ENCODE measurements at regions not wholly inside any gene's neighbourhood (a gene's known extent, or its start where the extent isn't known, plus 50 kb on each side); places are given as distances from the start of the nearest gene placed in this dataset.
"Not testable (repeated sequence)": the region's sequence is repeated elsewhere in the genome, so short reads cannot be mapped to it uniquely, and the experiment has no call there.

DNA sequence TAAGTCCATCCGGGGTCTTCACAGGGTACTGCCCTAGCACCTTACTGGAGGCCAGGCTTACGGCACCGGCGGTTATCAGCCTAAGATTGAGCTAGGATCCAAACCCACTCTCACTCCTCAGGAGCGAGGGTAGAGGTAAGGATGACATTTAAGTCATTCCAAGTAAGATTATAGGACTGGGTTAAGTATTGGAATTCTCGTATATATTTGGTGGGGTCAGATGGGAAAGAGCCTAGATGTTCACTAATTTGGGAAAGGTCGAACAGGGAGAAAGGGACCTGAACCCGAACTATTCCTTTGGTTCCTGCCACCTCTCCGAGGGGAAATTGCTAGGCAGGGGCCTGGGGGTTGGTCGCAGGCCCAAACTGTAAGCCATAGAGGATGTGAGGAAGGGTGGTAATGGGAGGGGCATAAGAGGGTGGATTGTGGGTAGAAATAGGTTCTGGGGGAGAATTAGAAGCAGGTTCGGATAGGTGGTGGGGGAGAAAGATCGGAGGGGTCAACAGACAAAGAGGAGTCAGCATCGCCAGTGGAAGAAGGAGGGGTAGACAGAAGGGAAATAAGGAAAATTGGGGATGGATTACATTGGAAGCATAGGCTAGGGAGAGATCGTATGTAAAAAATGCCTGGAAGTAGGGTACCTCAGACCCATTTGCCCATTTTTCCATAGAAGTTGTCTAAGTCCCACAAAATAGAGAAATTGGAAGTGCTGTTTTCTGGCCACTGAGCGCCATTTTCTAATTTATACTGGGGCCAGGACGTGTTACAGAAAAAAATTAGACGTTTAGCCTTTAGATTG is 747.1 kb upstream of the ADGRB3 start:
- no peak for FAIRE-seq

DNA sequence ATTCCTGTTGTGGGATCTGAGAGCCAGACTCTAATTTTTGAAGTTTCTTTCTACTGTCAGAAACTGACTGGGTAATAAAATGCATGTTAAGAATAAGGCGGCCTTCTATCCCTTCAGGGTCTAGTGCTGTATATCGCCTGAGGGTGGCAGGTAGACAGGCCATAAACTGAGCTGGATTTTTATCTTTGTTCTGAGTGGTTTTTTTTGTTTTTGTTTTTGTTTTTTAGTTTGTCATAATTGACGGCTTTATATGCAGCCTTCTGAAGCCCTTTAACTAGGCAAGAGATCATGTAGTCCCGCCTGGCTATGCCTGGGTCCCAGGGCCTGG is 747.7 kb upstream of the ADGRB3 start:
- no peak for FAIRE-seq

DNA sequence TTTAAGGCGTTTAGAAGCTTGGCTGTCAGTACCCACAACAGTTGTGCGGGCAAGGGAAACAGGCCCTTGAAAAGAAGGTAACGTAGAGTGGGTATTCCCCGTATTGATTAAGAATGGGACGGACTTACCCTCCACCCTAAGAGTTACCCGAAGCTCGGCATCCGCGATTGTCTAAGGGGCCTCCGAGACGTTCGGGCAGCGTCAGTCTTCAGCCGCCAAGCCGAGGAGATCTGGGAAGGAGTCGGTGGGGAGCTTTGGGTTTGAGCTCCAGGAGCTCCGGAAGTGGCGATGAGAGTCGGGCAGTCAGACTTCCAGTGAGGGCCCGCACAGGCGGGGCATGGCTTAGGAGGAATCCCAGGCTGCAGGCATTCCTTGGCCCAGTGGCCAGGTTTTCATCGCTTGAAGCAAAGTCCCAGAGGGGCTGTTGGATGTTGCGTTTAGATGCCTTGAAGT is 748.2 kb upstream of the ADGRB3 start:
- FAIRE-seq, result no peak

DNA sequence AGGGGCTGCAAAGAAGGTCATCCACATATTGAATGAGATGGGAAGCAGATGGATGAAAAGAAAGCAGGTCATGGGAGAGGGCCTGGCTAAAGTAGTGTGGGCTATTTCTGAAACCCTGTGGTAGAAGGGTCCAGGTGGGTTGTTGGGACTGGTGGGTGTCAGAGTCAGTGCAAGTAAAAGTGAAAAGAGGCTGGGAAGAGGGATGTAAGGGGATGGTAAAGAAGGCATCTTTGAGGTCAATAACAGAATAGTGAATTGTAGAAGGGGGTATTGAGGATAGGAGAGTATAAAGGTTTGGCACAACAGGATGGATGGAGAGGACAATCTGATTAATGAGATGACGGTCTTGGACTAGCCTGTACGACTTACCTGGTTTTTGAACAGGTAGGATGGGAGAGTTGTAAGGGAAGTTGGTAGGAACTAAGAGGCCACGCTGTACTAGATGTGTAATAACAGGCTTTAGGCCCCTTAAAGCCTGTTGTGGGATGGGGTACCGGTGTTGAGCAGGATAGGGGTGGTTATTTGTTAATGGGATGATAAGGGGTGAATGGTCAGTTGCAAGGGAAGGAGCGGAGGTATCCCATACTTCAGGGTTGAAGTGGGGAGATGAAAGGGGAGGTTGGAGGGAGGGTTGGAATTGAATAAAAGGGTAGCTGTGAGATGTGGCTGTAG is 748.9 kb upstream of the ADGRB3 start:
- FAIRE-seq, result no peak

DNA sequence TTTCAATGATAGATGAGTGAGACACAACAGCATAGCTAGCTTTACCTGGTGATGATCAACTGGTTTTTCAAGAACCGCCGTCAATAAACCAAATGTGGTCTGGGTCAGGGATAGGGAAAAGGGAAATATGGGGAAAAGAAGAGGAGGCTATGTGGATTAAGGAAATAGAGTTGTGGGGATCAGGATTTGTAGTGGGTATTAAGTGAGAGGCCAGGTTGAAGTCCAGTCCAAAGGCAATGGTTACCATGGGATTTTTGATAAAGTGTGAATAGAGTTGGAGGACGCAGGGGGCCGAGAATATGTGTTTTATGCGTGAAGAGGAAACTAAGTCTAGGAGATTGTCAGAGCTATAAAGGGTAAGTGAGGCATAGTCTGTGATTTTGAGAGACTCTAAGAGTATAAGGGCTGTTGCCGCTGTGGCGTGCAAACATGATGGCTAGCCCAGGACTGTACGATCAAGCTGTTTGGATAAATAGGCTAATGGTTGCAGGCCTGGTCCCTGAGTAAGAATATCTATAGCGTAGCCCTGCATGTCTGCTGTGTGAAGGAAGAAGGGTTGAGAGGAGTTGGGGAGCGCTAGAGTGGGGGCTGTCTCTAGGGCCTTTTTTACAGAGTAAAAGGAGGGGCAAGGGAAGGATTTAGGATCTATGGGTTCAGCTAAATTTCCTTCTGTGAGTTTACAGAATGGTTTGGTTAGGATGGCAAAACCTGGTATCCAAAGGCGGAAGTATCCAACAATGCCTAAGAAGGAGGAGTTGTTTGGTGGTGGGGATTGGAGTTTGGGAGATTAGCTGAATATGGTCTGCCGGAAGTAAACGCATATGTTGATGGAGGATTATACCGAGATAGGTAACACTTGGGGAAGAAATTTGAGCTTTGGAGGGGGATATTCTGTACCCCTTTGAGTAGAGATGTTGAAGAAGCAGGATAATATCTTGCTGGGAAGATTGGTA is 749.7 kb upstream of the ADGRB3 start:
- no peak for FAIRE-seq

DNA sequence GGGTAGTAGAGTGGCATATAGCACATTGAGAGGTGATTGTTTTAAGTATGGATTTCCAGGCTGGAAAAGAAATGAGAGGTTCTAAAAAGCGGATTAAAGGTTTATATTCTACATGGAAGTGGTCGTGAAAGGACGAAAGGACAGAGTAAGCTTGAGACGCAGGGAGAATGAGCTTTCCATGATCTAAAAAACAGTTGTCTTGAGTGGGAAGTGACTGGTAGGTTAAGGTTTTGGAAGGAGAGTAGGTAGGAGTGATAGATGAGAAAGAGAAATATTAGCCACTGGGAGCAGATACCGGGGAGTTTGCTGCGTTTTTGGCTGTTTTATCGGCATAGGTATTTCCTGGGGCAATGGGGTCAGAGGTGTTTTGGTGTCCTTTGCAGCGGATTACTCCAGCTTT is 750.6 kb upstream of the ADGRB3 start:
- FAIRE-seq, result no peak

DNA sequence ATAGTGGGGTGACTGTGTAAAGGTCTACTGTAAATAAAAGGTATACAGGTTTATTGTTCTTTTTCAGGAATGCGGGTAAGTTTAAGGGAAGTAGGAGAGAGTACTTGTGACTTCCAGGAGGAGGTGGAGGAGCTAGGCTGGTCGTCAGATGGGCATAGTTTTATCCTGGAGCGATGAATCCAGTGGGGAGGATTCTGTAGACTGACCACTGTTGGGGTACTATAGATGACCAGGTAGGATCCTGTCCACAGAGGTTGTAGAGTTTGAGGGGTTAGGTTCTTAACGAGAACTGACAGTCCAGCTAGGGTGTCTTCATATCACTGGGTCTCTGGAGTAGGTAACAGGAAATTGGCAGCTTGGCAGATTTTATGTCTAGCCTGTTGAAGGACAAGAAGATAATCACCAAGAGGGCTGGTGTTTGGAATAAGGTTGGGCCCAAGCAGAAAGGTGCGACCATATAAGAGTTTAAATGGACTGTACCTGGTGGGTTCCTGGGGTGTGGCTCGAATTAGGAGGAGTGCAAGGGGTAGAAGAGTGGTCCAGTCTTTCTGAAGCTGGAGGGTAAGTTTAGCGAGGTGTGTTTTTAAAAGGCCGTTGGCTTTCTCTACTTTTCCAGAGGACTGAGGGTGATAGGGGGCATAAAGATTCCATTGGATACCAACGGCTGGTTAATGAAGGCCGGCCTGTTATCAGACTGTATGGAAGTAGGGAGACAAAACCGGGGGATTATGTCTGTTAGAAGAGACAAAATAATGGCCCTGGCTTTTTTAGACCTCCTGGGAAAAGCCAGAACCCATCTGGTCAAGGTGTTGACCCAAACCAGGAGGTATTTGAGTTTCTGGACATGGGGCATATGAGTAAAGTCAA is 751.3 kb upstream of the ADGRB3 start:
- no peak for FAIRE-seq

DNA sequence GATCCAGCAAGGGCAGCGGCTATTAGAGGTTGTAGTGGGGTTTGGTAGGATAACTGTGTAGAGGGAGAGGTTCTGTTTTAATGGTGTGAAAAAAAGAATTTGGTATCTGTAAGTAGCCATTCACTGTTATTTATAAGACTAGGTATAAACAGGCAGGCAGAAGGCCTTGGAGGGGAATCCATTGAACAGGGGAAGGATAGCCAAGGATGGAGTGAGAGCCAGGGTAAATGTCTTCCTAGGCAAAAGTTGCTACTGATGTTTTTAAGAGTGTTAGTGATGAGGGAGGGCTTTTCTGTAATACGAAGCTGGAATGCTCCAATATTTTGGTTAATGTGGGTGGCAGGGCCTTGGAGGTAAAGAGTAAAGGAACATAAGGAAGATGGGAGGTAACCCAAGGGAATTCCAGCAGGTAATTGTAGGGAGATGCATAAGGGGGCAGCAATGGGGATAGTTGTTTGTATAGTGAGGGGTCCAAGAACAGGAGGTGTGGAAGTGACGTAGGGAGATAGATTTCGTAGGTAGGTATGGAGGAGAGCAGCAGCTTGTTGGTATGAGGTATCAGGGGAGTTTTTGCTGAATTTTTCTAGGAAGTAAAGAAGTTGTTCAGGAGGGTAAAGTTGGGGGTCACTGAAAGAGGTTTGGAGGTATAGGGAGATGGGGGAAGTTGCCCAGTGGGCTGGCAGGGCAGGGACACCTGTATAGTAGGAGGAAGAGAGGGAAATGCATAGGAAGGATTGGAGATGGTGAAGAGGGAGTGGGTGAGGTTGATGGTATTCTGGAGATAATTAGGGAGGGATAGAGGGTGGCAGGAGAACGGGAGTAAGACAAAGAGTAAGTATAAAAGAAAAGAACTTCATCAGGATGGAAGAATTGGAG is 752.4 kb upstream of the ADGRB3 start:
- FAIRE-seq, result no peak

DNA sequence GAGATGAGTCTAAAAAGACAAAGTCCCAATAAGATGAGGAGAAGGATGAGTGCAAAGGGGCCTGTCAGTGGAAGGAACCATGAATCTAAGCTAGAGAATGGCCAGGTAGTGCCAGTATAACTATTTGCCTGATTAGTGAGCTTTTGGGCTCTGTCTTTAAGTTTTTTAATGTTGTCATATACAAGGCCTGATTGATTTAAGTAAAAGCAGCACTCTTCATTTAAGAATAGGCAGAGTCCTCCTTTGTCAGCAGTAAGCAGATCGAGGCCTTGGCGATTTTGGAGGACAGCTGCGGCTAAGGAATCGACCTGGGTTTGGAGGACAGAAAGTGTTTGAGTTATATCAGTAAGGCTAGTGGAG is 753.4 kb upstream of the ADGRB3 start:
- no peak for FAIRE-seq

DNA sequence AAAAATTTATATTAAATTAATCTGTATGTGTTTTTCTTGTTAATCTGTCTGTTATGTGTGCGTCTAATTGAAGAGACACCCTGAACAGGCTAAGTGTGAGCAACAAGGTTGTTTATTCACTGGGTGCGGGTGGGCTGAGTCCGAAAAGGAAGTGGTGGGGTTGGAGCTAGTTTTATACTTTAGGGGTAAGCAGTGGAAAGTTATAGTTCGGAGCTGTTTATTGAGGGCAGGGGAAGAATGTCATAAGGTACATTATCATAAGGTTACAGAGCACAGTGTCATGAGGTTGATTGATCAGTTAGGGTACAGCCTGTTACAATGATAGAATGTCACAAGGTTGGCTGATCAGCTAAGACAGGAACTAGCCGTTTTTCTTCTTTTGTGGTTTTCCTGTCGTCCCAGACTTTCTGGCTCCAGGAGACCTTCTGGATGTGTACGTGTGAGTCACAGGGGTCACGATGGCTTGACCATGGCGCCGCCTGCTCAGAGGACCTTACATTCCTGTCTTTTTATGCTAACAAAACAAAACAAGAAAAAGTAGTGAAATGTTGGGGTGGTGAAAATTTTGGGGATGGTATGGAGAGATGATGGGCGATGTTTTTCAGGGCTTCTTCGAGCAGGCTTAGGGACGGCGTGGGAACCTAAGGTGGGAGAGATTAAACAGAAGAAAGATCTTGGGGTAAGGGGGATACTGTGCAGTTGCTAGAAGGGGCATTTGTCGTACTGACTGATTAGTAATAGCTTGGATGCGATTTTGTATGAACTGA is 754.0 kb upstream of the ADGRB3 start:
- no peak for FAIRE-seq

DNA sequence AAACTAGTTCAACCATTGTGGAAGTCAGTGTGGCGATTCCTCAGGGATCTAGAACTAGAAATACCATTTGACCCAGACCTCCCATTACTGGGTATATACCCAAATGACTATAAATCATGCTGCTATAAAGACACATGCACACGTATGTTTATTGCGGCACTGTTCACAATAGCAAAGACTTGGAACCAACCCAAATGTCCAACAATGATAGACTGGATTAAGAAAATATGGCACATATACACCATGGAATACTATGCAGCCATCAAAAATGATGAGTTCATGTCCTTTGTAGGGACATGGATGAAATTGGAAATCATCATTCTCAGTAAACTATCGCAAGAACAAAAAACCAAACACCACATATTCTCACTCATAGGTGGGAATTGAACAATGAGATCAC is 754.7 kb upstream of the ADGRB3 start:
- not testable (repeated sequence) for FAIRE-seq

DNA sequence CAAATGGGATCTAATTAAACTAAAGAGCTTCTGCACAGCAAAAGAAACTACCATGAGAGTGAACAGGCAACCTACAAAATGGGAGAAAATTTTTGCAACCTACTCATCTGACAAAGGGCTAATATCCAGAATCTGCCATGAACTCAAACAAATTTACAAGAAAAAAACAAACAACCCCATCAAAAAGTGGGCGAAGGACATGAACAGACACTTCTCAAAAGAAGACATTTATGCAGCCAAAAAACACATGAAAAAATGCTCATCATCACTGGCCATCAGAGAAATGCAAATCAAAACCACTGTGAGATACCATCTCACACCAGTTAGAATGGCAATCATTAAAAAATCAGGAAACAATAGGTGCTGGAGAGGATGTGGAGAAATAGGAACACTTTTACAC is 755.2 kb upstream of the ADGRB3 start:
- FAIRE-seq, result not testable (repeated sequence)

DNA sequence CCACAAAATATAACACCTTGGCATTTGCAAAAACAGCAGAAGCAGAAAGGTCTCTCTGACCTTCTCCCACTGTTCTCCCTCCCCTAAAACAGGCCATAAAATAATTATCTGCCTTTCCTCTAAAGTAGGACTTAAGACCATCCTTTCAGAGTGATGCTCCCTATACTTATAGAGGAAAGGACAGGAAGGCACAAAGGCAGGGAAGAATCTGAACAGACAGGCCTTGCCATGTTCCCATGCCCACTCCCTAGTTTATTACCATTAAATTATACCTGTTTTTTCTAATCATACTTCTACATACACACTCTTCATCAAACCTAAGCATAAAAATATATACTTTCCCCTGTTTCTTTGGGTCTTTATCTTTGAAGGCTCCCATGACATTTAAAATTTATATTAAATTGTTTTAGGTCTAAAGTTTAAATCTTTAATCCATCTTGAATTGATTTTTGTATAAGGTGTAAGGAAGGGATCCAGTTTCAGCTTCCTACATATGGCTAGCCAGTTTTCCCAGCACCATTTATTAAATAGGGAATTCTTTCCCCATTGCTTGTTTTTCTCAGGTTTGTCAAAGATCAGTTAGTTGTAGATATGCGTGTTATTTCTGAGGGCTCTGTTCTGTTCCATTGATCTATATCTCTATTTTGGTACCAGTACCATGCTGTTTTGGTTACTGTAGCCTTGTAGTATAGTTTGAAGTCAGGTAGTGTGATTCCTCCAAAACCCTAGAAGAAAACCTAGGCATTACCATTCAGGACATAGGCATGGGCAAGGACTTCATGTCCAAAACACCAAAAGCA is 755.8 kb upstream of the ADGRB3 start:
- not testable (repeated sequence) for FAIRE-seq

DNA sequence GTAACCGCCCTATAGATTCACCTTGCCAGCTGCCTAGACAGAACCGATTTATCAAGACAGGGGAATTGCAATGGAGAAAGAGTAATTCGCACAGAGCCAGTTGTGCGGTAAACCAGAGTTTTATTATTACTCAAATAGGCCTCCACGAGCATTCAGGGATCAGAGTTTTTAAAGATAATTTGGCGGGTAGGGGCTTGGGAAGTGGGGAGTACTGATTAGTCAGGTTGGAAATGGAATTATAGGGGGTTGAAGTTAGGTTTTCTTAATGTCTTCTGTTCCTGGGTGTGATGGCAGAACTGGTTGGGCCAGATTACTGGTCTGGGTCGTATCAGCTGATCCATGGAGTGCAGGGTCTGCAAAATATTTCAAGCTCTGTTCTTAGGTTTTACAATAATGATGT is 756.9 kb upstream of the ADGRB3 start:
- FAIRE-seq, result not testable (repeated sequence)

DNA sequence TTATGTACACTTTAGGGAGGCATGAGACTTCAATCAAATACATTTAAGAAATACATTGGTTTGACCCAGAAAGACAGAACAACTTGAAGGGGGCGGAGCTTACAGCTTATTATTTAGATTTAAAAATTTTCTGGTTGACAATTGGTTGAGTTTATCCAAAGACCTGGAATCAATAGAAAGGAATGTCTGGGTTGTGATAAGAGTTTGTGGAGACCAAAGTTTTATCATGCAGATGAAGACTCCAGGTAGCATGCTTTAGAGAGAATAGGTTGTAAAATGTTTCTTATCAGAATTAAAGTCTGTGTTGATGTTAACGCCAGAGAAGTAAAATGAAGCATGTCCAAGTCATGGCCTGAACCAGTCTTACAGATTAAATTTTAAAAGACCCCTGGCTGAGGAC is 757.8 kb upstream of the ADGRB3 start:
- FAIRE-seq, result no peak

DNA sequence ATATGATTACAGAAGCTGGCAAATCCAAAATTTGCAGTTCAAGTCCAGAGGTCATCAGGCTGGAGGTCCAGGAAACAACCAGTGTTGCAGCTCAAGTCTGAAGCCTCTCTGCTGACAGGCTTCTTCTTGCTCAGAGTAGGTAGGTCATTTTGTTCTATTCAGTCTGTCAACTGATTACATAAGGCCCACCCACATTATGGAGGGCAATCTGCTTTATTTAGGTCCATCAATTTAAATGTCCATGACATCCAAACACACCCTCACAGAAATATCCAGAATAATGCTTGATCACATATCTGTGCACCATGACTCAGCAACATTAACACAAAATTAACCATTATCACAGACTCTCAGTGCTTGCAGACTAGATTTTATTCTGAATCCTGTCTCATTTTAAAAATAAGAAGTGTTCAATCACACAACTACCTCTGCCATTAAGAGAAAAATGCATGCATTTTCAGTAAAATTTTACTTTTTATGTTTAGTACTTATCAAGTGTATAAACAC is 759.2 kb upstream of the ADGRB3 start:
- FAIRE-seq, result no peak

DNA sequence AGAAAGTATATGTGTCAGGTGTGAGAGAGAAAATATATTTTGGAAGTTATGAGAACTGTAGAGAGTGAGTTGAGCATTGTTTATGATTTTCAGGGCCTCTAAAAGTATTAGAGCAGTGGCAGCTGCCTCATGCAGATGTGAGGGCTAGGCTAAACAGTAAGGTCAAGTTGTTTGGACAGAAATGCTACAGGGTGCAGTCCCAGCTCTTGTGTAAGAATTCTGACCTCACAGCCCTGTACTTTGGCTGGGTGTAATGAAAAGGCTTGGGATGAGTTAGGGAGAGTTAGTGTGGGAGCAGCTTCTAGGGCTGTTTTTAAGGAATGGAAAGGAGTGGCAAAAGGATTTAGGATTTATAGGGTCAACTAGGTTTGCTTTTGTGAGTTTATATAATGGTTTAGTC is 764.8 kb upstream of the ADGRB3 start:
- FAIRE-seq, result no peak

DNA sequence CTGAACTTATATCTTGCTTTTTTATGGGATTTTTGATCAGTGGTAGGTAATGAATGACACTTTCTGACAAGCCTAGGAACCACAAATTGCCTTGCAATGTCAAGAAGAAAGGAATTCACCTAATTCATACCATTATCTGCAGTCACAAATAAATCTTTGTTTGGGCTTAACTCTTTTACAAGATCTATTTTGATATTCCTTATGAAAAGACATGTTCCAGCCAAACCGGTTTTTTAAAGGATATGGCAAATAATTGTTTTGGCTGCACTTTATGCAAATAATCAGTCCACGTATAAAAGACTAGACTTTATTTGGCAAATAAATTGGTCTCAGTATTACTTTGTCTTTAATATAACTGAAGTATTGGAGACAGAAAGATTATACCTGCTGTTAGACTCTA is 771.7 kb upstream of the ADGRB3 start:
- no peak for FAIRE-seq

DNA sequence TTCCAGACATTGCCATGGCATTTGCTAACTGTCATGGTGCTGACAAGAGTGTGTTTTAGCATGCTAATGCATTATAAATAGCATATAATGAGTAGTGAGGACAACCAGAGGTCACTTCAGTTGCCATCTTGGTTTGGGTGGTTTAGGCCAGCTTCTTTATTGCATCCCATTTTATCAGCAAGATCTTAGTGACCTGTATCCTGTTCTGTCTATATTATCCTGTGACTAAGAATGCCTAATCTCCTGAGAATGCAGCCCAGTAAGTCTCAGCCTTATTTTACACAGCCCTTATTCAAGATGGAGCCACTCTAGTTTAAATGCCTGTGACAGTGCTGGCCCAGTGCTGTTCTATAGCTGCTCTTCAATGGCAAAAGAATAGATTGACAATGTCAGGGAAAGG is 781.0 kb upstream of the ADGRB3 start:
- no peak for FAIRE-seq

DNA sequence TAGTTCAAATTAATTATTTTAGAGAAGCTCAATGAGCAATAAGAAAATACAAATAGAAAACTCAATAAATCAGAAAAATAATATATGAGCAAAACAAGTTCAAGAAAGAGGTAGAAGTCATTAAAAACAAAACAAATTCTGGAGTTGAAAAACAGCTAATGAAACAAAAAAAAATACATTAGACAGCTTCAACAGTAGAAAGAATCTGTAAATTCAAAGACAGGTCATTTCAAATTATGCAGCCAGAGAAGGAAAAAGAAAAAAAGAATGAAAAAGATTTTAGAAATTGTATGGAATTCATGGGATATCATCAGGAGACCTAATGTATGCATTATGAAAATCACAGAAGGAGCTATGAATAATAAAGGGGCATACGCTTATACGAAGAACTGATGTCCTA is 795.3 kb upstream of the ADGRB3 start:
- no peak for FAIRE-seq

Measured in A204.1 (cell line).